Mesendoderm (in vitro differentiated cells): ENCODE measurements at regions not wholly inside any gene's neighbourhood (a gene's known extent, or its start where the extent isn't known, plus 50 kb on each side); places are given as distances from the start of the nearest gene placed in this dataset.

ENCODE experiments used
- DNase-seq: peaks from one replicate; pipeline ENCODE4 v3.0.0; 2013
- H2AK5ac ChIP-seq: 2 replicates; pipeline ENCODE4 v1.6.1; 2013; ENCODE audit warnings: low read length, inconsistent platforms
- H2BK120ac ChIP-seq: 2 replicates; pipeline ENCODE4 v1.6.1; 2013; ENCODE audit warnings: low read depth, mild to moderate bottlenecking, low read length, moderate library complexity, mixed read lengths
- H2BK15ac ChIP-seq: replicated peaks from 2 replicates; pipeline ENCODE4 v1.6.1; 2013; ENCODE audit warnings: low read depth, mild to moderate bottlenecking, moderate library complexity
- H2BK5ac ChIP-seq: 2 replicates; pipeline ENCODE4 v1.6.1; 2013; ENCODE audit warnings: low read length, inconsistent platforms
- H3K18ac ChIP-seq: 2 replicates; pipeline ENCODE4 v1.6.1; 2013; ENCODE audit warnings: mild to moderate bottlenecking, low read length, mixed read lengths
- H3K23ac ChIP-seq: one replicate; pipeline ENCODE4 v1.6.1; 2013; ENCODE audit warnings: low read length
- H3K27ac ChIP-seq: 2 replicates; pipeline ENCODE4 v1.5.1; 2013; ENCODE audit warnings: low read depth, mild to moderate bottlenecking, inconsistent platforms, low read length, moderate library complexity
- H3K27me3 ChIP-seq: 2 replicates; pipeline ENCODE4 v1.6.1; 2013; ENCODE audit warnings: low read length, control low read depth, mild to moderate bottlenecking, inconsistent platforms; ENCODE audit not compliant: insufficient read depth, poor library complexity
- H3K36me3 ChIP-seq: 2 replicates; pipeline ENCODE4 v1.6.1; 2013; ENCODE audit warnings: low read length, inconsistent platforms; ENCODE audit not compliant: control insufficient read depth, insufficient read depth
- H3K4ac ChIP-seq: one replicate; pipeline ENCODE4 v1.6.1; 2013; ENCODE audit warnings: low read depth, mild to moderate bottlenecking, low read length, moderate library complexity
- H3K4me1 ChIP-seq: 2 replicates; pipeline ENCODE4 v1.6.1; 2013; ENCODE audit warnings: low read depth, low read length, inconsistent platforms; ENCODE audit not compliant: control insufficient read depth
- H3K4me2 ChIP-seq: 2 replicates; pipeline ENCODE4 v1.6.1; 2013; ENCODE audit warnings: low read length
- H3K4me3 ChIP-seq: 2 replicates; pipeline ENCODE4 v1.5.1; 2013; ENCODE audit warnings: mild to moderate bottlenecking, low read length
- H3K56ac ChIP-seq: one replicate; pipeline ENCODE4 v1.6.1; 2013; ENCODE audit warnings: low read length
- H3K79me1 ChIP-seq: 2 replicates; pipeline ENCODE4 v1.6.1; 2013; ENCODE audit warnings: low read length, inconsistent platforms
- H3K79me2 ChIP-seq: 2 replicates; pipeline ENCODE4 v1.6.1; 2013; ENCODE audit warnings: mild to moderate bottlenecking, low read length; ENCODE audit not compliant: control insufficient read depth, insufficient read depth
- H3K9ac ChIP-seq: 2 replicates; pipeline ENCODE4 v1.6.1; 2013; ENCODE audit warnings: low read length, inconsistent platforms
- H4K5ac ChIP-seq: one replicate; pipeline ENCODE4 v1.6.1; 2013; ENCODE audit warnings: low read length
- H4K8ac ChIP-seq: one replicate; pipeline ENCODE4 v1.6.1; 2013; ENCODE audit warnings: low read depth, mild to moderate bottlenecking, control low read depth, low read length, moderate library complexity
- WGBS: extraction: QIAGEN DNeasy Blood & Tissue Kit; methylation state at CpG from one replicate; pipeline ENCODE4 v1.1.7; 2013; ENCODE audit warnings: low lambda C conversion rate, missing lambda C conversion rate; ENCODE audit not compliant: insufficient coverage; ENCODE audit errors: extremely low coverage; 5-methylcytosine and 5-hydroxymethylcytosine counted together

DNA sequence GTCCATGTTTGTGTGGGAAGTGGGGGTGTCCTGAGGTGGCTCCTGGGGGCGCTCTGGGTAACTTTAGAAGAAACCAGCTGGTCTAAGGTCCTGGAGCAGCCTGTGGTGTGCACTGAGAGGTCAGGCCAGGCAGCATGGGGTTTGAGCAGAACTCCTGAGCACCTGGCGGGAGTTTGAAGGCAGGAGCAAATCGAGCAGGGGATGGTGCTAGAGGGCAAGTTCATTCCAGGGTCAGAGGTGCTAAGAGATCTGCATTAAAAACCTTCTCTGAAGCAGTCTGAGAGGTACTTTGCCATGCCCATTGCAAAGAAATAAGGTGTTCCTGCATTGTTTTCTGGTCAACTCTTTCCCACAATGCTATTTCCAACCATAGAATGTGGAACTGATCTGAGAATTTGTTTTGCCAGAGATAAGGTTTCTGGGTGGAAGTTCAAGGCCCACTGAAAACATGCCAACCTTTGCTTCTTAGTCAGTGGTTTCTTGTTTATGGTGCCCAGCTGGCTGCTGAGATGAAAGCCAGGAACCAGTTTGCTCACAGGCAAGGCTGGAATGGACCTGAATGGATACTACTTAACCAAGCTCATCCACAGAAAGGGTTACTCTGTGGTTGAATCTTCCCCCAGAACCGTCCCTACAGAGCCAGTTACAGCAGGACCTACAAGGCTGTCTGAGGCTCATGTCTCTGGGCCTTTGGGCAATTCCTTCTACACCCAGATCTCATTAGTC is 136.3 kb upstream of the TMEM72 start:
- no peak overlapping the region for H2BK15ac ChIP-seq
- DNase-seq: no peak
- H3K18ac ChIP-seq: no peak overlapping the region
- H2AK5ac ChIP-seq: no peak overlapping the region
- no peak overlapping the region for H3K56ac ChIP-seq
- H3K79me2 ChIP-seq: no peaks in the 10 kb centered on the region
- no CpG with 5 or more reads among the region's 4 CpGs for WGBS
- no peak overlapping the region for H3K4me2 ChIP-seq
- H3K23ac ChIP-seq: no peak overlapping the region
- H3K4me3 ChIP-seq: no peak overlapping the region
- no peak overlapping the region for H2BK5ac ChIP-seq
- no peak overlapping the region for H3K4ac ChIP-seq
- H3K9ac ChIP-seq: no peak overlapping the region
- no peak overlapping the region for H2BK120ac ChIP-seq
- H3K36me3 ChIP-seq: no peaks in the 10 kb centered on the region
- no peaks in the 10 kb centered on the region for H3K27me3 ChIP-seq
- no peak overlapping the region for H4K8ac ChIP-seq
- H3K4me1 ChIP-seq: no peaks in the 10 kb centered on the region
- H3K27ac ChIP-seq: no peak overlapping the region
- no peaks in the 10 kb centered on the region for H3K79me1 ChIP-seq
- no peak overlapping the region for H4K5ac ChIP-seq

GRCh38 chr10:44775402-44775741 is 135.8 kb upstream of the TMEM72 start:
- Histone ChIP-seq H3K9ac (no peak overlapping the region), H4K5ac (no peak overlapping the region), H3K18ac (no peak overlapping the region), H4K8ac (no peak overlapping the region), H3K4ac (no peak overlapping the region), H2AK5ac (no peak overlapping the region), H3K56ac (no peak overlapping the region), H3K79me2 (no peaks in the 10 kb centered on the region), H3K4me3 (no peak overlapping the region), H3K27ac (no peak overlapping the region), H3K23ac (no peak overlapping the region), H3K79me1 (no peaks in the 10 kb centered on the region), H3K4me1 (no peaks in the 10 kb centered on the region), H2BK15ac (no peak overlapping the region), H3K36me3 (no peaks in the 10 kb centered on the region), H2BK120ac (no peak overlapping the region), H3K27me3 (no peaks in the 10 kb centered on the region), H3K4me2 (no peak overlapping the region), H2BK5ac (no peak overlapping the region)
- no CpG with 5 or more reads among the region's 6 CpGs for WGBS
- DNase-seq: no peak

- Histone ChIP-seq H3K56ac (no peak overlapping the region), H3K18ac (no peak overlapping the region), H3K36me3 (no peaks in the 10 kb centered on the region), H3K79me1 (no peaks in the 10 kb centered on the region), H3K4me3 (no peak overlapping the region), H2BK5ac (no peak overlapping the region), H3K4me1 (no peaks in the 10 kb centered on the region), H2BK120ac (no peak overlapping the region), H3K9ac (no peak overlapping the region), H3K27me3 (no peaks in the 10 kb centered on the region), H4K5ac (no peak overlapping the region), H3K4ac (no peak overlapping the region), H3K27ac (no peak overlapping the region), H3K4me2 (no peak overlapping the region), H4K8ac (no peak overlapping the region), H2BK15ac (no peak overlapping the region), H3K79me2 (no peaks in the 10 kb centered on the region), H3K23ac (no peak overlapping the region), H2AK5ac (no peak overlapping the region)
- WGBS: no CpG with 5 or more reads among the region's 3 CpGs
- DNase-seq: no peak
Measured at GRCh38 chr10:44776181-44776580, 135.0 kb upstream of the TMEM72 start.

DNA sequence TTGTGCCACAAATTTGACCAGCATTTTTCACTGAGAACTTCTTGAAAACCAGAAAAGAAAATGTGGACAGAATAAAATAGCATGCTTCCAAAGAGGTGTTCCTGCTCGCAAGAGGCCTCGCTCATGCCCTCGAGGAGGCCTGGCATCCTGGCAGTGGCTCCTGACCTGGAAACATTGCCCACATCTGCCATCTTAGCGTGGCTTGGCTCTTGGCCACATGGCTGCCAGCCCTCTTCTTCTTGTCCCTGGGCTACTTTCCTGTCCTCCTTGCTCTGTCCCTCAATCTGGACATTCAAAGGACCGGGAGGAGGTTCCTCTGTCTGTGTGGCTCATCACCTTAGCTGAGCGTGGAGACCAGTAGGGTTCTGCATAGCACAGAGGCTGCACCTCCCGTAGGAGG is 131.6 kb upstream of the TMEM72 start:
- Histone ChIP-seq H3K56ac (no peak overlapping the region), H3K79me1 (no peaks in the 10 kb centered on the region), H2BK15ac (no peak overlapping the region), H3K23ac (no peak overlapping the region), H4K5ac (no peak overlapping the region), H3K4me3 (no peak overlapping the region), H2BK5ac (no peak overlapping the region), H3K4me2 (no peak overlapping the region), H3K4me1 (no peaks in the 10 kb centered on the region), H2AK5ac (no peak overlapping the region), H3K18ac (no peak overlapping the region), H3K79me2 (no peaks in the 10 kb centered on the region), H3K9ac (no peak overlapping the region), H3K27me3 (no peaks in the 10 kb centered on the region), H3K36me3 (no peaks in the 10 kb centered on the region), H3K27ac (no peak overlapping the region), H4K8ac (no peak overlapping the region), H3K4ac (no peak overlapping the region), H2BK120ac (no peak overlapping the region)
- WGBS: no CpG with 5 or more reads among the region's 7 CpGs
- no peak for DNase-seq

- H2BK5ac ChIP-seq: no peak overlapping the region
- no peaks in the 10 kb centered on the region for H3K27me3 ChIP-seq
- H3K4me2 ChIP-seq: no peak overlapping the region
- H3K79me1 ChIP-seq: no peaks in the 10 kb centered on the region
- no peaks in the 10 kb centered on the region for H3K4me1 ChIP-seq
- no peak overlapping the region for H2BK15ac ChIP-seq
- no peak overlapping the region for H3K9ac ChIP-seq
- no peak overlapping the region for H3K27ac ChIP-seq
- DNase-seq: no peak
- no peak overlapping the region for H2AK5ac ChIP-seq
- H4K8ac ChIP-seq: no peak overlapping the region
- no peaks in the 10 kb centered on the region for H3K79me2 ChIP-seq
- no peak overlapping the region for H3K4ac ChIP-seq
- WGBS: no CpG with 5 or more reads among the region's 2 CpGs
- H3K18ac ChIP-seq: no peak overlapping the region
- no peak overlapping the region for H3K56ac ChIP-seq
- no peak overlapping the region for H3K23ac ChIP-seq
- no peak overlapping the region for H4K5ac ChIP-seq
- H3K36me3 ChIP-seq: no peaks in the 10 kb centered on the region
- no peak overlapping the region for H3K4me3 ChIP-seq
- no peak overlapping the region for H2BK120ac ChIP-seq
Measured at GRCh38 chr10:44780426-44780825, 130.7 kb upstream of the TMEM72 start.

GRCh38 chr10:44781131-44781530 is 130.0 kb upstream of the TMEM72 start:
- Histone ChIP-seq H2BK15ac (no peak overlapping the region), H2AK5ac (no peak overlapping the region), H4K8ac (no peak overlapping the region), H3K56ac (no peak overlapping the region), H3K4me3 (no peak overlapping the region), H3K4ac (no peak overlapping the region), H3K27me3 (no peaks in the 10 kb centered on the region), H4K5ac (no peak overlapping the region), H3K23ac (no peak overlapping the region), H3K27ac (no peak overlapping the region), H3K36me3 (no peaks in the 10 kb centered on the region), H3K79me1 (no peaks in the 10 kb centered on the region), H2BK5ac (no peak overlapping the region), H3K4me1 (no peaks in the 10 kb centered on the region), H3K79me2 (no peaks in the 10 kb centered on the region), H3K4me2 (no peak overlapping the region), H3K9ac (no peak overlapping the region), H3K18ac (no peak overlapping the region), H2BK120ac (no peak overlapping the region)
- no peak for DNase-seq
